ENCODE measurements at regions not wholly inside any gene's neighbourhood (a gene's known extent, or its start where the extent isn't known, plus 50 kb on each side); places are given as distances from the start of the nearest gene placed in this dataset.

- no peak for TF ChIP-seq CTCF (IDR thresholded peaks at IDR 0.05 in 2 of 3, conservative IDR thresholded peaks at IDR 0.05 in 1 of 3; ENCODE audit: borderline replicate concordance in 1 of 3, insufficient read depth in 1 of 3, low read depth in 2 of 3, low read length in 2 of 3)
- no peak for TF ChIP-seq FOSL1 (IDR thresholded peaks at IDR 0.05; ENCODE audit: low read depth)
- TF ChIP-seq EGR1 (IDR thresholded peaks at IDR 0.05; ENCODE audit: low read depth): no peak
- TF ChIP-seq SIN3A (IDR thresholded peaks at IDR 0.05; ENCODE audit: low read depth): no peak
- no peak for TF ChIP-seq JUND (IDR thresholded peaks at IDR 0.05)
- TF ChIP-seq POLR2A (IDR thresholded peaks at IDR 0.05; ENCODE audit: borderline replicate concordance, extremely low read depth, insufficient read depth, insufficient read length): no peak
- TF ChIP-seq ZFX (IDR thresholded peaks at IDR 0.05): no peak
- TF ChIP-seq SRF (IDR thresholded peaks at IDR 0.05; ENCODE audit: low read depth): no peak
- TF ChIP-seq CEBPB (IDR thresholded peaks at IDR 0.05; ENCODE audit: low read depth): no peak
Observed at GRCh38 chr6:151180330-151181048, 59.3 kb upstream of the AKAP12 start (continued).

- no TSS peak for BruUV-seq (replicated peaks)
- CTCF ChIA-PET: no interaction called here
Observed at GRCh38 chr6:151181706-151182363, 57.9 kb upstream of the AKAP12 start.

More at GRCh38 chr6:151181706-151182363, 57.9 kb upstream of the AKAP12 start:
- no peak for TF ChIP-seq FOSL1 (IDR thresholded peaks at IDR 0.05; ENCODE audit: low read depth)
- TF ChIP-seq MAX (IDR thresholded peaks at IDR 0.05): no peak
- no peak for TF ChIP-seq SIN3A (IDR thresholded peaks at IDR 0.05; ENCODE audit: low read depth)
- TF ChIP-seq SP1 (IDR thresholded peaks at IDR 0.05; ENCODE audit: low read depth): no peak
- TF ChIP-seq ZFX (IDR thresholded peaks at IDR 0.05): no peak
- no peak for TF ChIP-seq CTCF (IDR thresholded peaks at IDR 0.05 in 2 of 3, conservative IDR thresholded peaks at IDR 0.05 in 1 of 3; ENCODE audit: borderline replicate concordance in 1 of 3, insufficient read depth in 1 of 3, low read depth in 2 of 3, low read length in 2 of 3)
- TF ChIP-seq ATF3 (IDR thresholded peaks at IDR 0.05): no peak
- no peak for TF ChIP-seq JUND (IDR thresholded peaks at IDR 0.05)
- no peak for TF ChIP-seq TCF7L2 (IDR thresholded peaks at IDR 0.05; ENCODE audit: borderline replicate concordance, extremely low read depth, insufficient read depth, insufficient read length)
- no peak for TF ChIP-seq SRF (IDR thresholded peaks at IDR 0.05; ENCODE audit: low read depth)
- TF ChIP-seq ELF1 (IDR thresholded peaks at IDR 0.05; ENCODE audit: borderline replicate concordance, low read depth): no peak
- no peak for TF ChIP-seq CEBPB (IDR thresholded peaks at IDR 0.05; ENCODE audit: low read depth)
- TF ChIP-seq YY1 (IDR thresholded peaks at IDR 0.05; ENCODE audit: extremely low read depth, insufficient replicate concordance, low read depth, low read length): no peak
- no peak for TF ChIP-seq RAD21 (IDR thresholded peaks at IDR 0.05; ENCODE audit: low read depth)
- Histone ChIP-seq H3K9me2 (ENCODE audit: insufficient read depth) (no peaks in the 10 kb centered on the region), H3K36me3 (ENCODE audit: control insufficient read depth in 1 of 2, insufficient read depth in 2 of 2, low read length in 2 of 2) (no peaks in the 10 kb centered on the region), H3K9me3 (ENCODE audit: control insufficient read depth in 1 of 2, insufficient read depth in 1 of 2, low read depth in 1 of 2, low read length in 2 of 2) (no peaks in the 10 kb centered on the region; a peak in 1 of 4 replicates), H3K79me2 (ENCODE audit: insufficient read depth, low read length) (no peaks in the 10 kb centered on the region), H3K27me3 (ENCODE audit: insufficient read depth, low read length) (no peaks in the 10 kb centered on the region), H2AFZ (ENCODE audit: low read depth, low read length, poor library complexity, severe bottlenecking) (no peak overlapping the region), H3K4me1 (ENCODE audit: control insufficient read depth in 1 of 2, insufficient read depth in 2 of 2, low read length in 2 of 2) (peaks cover 0 to 5% of the 10 kb centered on the region in 2 experiments; a peak in 1 of 4 replicates), H3K27ac (ENCODE audit: low read depth, low read length) (no peak overlapping the region), H4K20me1 (ENCODE audit: insufficient read depth) (no peaks in the 10 kb centered on the region), H3K9ac (ENCODE audit: low read length) (no peak overlapping the region), H3K4me3 (replicated peaks in 1 of 2; ENCODE audit: low read depth in 1 of 2, low read length in 2 of 2) (no peak overlapping the region), H3K4me2 (ENCODE audit: low read length) (no peak overlapping the region)
- DNase-seq (ENCODE audit: low read depth, low spot score): no peak
- ATAC-seq: no peak
- POLR2A ChIA-PET: no interaction called here
- intact Hi-C loops (cut with micrococcal nuclease): no loop called here
- RAD21 ChIA-PET (ENCODE audit: low non-redundant PET in 1 of 2, low total read pairs in 2 of 2, uncharacterized antibody in 2 of 2, unreplicated experiment in 2 of 2): no interaction called here

Measured in HCT116 (cell line).